Sigmoid colon (tissue), 4 donors: ENCODE measurements at regions not wholly inside any gene's neighbourhood (a gene's known extent, or its start where the extent isn't known, plus 50 kb on each side); places are given as distances from the start of the nearest gene placed in this dataset.

Experiments used
- POLR2A ChIP-seq, 2 donors: fragments of 450-650 bp; IDR thresholded peaks; one replicate each; pipeline ENCODE4 v1.6.1; 2016; ENCODE audit warnings: antibody characterized with exemption in 2 of 2, mild to moderate bottlenecking in 2 of 2, moderate library complexity in 2 of 2
- POLR2AphosphoS5 ChIP-seq, 4 donors: sonication (generic); formaldehyde crosslinking; IDR thresholded peaks; one replicate each; pipeline ENCODE4 v1.6.1; 2017; ENCODE audit warnings: antibody characterized with exemption in 4 of 4
- TF ChIP-seq, protein P1 (sequence below), 4 experiments: fragments of 450-650 bp in 3 of 4; fragments of 200-600 bp in 1 of 4; IDR thresholded peaks; one replicate each; pipeline ENCODE4 v1.5.1; 2016 to 2019; ENCODE audit warnings: antibody characterized with exemption in 4 of 4, mild to moderate bottlenecking in 3 of 4, moderate library complexity in 2 of 4

DNA sequence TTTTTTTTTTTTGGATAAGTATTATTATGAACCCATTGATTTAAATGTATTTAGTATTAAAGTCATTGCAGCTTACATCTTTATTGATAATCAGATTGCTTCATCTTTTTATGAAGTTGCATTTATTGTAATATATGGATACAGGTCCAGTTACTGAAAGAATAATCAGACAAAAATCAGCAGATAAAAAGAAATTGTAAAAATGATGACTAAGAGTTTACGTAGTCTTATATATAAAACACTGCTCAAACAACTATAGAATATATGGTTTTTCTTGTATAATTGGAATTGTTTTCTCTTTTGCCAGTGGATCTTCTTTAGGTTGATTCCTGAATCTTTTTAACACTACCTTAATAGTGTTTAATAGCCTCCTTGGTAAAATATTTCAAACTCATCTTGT, 378.3 kb downstream of the DUSP6 start:
- TF ChIP-seq, protein P1, sequence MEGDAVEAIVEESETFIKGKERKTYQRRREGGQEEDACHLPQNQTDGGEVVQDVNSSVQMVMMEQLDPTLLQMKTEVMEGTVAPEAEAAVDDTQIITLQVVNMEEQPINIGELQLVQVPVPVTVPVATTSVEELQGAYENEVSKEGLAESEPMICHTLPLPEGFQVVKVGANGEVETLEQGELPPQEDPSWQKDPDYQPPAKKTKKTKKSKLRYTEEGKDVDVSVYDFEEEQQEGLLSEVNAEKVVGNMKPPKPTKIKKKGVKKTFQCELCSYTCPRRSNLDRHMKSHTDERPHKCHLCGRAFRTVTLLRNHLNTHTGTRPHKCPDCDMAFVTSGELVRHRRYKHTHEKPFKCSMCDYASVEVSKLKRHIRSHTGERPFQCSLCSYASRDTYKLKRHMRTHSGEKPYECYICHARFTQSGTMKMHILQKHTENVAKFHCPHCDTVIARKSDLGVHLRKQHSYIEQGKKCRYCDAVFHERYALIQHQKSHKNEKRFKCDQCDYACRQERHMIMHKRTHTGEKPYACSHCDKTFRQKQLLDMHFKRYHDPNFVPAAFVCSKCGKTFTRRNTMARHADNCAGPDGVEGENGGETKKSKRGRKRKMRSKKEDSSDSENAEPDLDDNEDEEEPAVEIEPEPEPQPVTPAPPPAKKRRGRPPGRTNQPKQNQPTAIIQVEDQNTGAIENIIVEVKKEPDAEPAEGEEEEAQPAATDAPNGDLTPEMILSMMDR (IDR thresholded peaks at IDR 0.05), result no peak
- TF ChIP-seq POLR2A (IDR thresholded peaks at IDR 0.05), result no peak
- no peak for TF ChIP-seq POLR2AphosphoS5 (IDR thresholded peaks at IDR 0.05)
